ENCODE measurements at regions not wholly inside any gene's neighbourhood (a gene's known extent, or its start where the extent isn't known, plus 50 kb on each side); places are given as distances from the start of the nearest gene placed in this dataset.

DNA sequence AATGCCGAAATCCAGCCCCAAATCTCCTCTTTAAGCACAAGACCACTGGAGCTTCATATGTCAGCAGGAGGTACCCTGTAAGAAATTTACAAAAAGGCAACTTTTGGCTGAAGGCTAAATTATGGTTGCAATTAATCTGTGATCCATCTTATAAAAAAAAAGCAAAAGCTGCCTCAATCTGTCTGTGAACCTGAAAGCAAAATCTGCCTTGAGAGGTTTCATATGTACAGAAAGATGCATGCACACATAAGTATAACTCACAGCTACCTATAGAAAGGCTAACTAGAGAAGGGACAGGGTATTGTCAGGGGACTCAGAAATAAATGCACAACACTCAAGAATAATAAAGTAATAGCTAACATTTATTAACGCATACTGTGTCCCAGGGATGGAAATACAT is 964.2 kb upstream of the ADGRL2 start:
- TF ChIP-seq, protein P1, sequence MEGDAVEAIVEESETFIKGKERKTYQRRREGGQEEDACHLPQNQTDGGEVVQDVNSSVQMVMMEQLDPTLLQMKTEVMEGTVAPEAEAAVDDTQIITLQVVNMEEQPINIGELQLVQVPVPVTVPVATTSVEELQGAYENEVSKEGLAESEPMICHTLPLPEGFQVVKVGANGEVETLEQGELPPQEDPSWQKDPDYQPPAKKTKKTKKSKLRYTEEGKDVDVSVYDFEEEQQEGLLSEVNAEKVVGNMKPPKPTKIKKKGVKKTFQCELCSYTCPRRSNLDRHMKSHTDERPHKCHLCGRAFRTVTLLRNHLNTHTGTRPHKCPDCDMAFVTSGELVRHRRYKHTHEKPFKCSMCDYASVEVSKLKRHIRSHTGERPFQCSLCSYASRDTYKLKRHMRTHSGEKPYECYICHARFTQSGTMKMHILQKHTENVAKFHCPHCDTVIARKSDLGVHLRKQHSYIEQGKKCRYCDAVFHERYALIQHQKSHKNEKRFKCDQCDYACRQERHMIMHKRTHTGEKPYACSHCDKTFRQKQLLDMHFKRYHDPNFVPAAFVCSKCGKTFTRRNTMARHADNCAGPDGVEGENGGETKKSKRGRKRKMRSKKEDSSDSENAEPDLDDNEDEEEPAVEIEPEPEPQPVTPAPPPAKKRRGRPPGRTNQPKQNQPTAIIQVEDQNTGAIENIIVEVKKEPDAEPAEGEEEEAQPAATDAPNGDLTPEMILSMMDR (IDR thresholded peaks at IDR 0.05): no peak
- no peaks in the 10 kb centered on the region for H3K4me1 Mint-ChIP-seq (ENCODE audit: low read depth)
- H3K27ac Mint-ChIP-seq: no peak overlapping the region
- DNase-seq: no peak
- peaks cover 26% of the 10 kb centered on the region for H3K9me3 Mint-ChIP-seq
- no peaks in the 10 kb centered on the region for H3K36me3 Mint-ChIP-seq (ENCODE audit: low read depth)
- no peaks in the 10 kb centered on the region for H3K27me3 Mint-ChIP-seq (ENCODE audit: insufficient read depth)
- no peak overlapping the region for H3K4me3 Mint-ChIP-seq

- Mint-ChIP-seq H3K9me3 (peaks cover 26% of the 10 kb centered on the region), H3K27ac (no peak overlapping the region), H3K27me3 (ENCODE audit: insufficient read depth) (no peaks in the 10 kb centered on the region), H3K36me3 (ENCODE audit: low read depth) (no peaks in the 10 kb centered on the region; the same call in 1 of the 2 replicates), H3K4me1 (ENCODE audit: low read depth) (no peaks in the 10 kb centered on the region), H3K4me3 (no peak overlapping the region)
- TF ChIP-seq, protein P1 (IDR thresholded peaks at IDR 0.05): no peak
- no peak for DNase-seq
These were observed 973.1 kb upstream of the ADGRL2 start for GRCh38 chr1:80827666-80828065.

- Mint-ChIP-seq H3K9me3 (peaks cover 24% of the 10 kb centered on the region), H3K4me1 (ENCODE audit: low read depth) (no peaks in the 10 kb centered on the region), H3K36me3 (ENCODE audit: low read depth) (no peaks in the 10 kb centered on the region; the same call in 1 of the 2 replicates), H3K4me3 (no peak overlapping the region), H3K27ac (no peak overlapping the region), H3K27me3 (ENCODE audit: insufficient read depth) (no peaks in the 10 kb centered on the region)
- no peak for DNase-seq
- TF ChIP-seq, protein P1 (IDR thresholded peaks at IDR 0.05): no peak
These were observed 975.7 kb upstream of the ADGRL2 start for GRCh38 chr1:80825067-80825466.

DNA sequence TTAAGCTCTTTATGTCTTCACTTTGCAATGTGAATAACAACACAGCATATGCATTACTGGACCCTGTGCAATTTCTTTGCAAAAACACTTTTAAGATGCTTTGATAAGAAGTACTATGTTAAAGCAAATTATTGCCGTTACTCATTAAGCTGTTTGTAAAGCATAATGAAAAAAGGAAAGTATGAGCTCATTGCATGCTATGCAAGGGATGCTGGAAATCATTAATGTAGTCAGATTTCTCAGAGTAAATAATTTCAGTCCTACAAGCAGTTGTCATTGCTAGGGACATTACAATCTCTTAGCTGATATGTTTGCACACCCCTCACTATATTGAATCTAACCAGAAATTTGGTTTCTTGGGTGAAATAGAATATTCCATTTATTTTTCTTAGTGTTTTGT is 982.5 kb upstream of the ADGRL2 start:
- H3K4me3 Mint-ChIP-seq: no peak overlapping the region
- peaks cover 18% of the 10 kb centered on the region for H3K9me3 Mint-ChIP-seq
- TF ChIP-seq, protein P1 (IDR thresholded peaks at IDR 0.05): no peak
- no peaks in the 10 kb centered on the region for H3K27me3 Mint-ChIP-seq (ENCODE audit: insufficient read depth)
- no peaks in the 10 kb centered on the region for H3K36me3 Mint-ChIP-seq (ENCODE audit: low read depth)
- no peak for DNase-seq
- no peak overlapping the region for H3K27ac Mint-ChIP-seq
- no peaks in the 10 kb centered on the region for H3K4me1 Mint-ChIP-seq (ENCODE audit: low read depth)

DNA sequence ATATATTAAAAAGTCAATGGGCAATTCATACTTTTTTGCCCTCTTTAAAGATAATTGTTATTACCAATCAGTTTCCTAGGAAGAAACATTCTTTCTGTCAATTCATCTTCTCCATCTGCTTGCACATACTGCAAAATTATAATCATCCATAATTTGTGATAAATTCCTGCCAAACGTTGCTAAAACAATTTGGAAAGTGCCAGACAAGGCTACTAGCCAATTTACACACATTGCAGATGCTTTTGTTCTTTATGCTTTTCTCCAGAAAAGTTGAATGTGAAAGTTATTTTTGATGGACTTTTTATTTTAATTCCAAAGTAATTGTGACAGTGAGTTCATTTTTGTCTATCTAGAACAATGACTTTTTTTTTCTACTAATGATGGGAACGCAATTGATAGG is 992.8 kb upstream of the ADGRL2 start:
- no peak overlapping the region for H3K27ac Mint-ChIP-seq
- TF ChIP-seq, protein P1 (IDR thresholded peaks at IDR 0.05): no peak
- H3K36me3 Mint-ChIP-seq (ENCODE audit: low read depth): 0 out of 2 replicates have a peak, but pooled peaks cover 4% of the 10 kb centered on the region
- no peaks in the 10 kb centered on the region for H3K4me1 Mint-ChIP-seq (ENCODE audit: low read depth)
- H3K9me3 Mint-ChIP-seq: peaks cover 24% of the 10 kb centered on the region
- no peak overlapping the region for H3K4me3 Mint-ChIP-seq
- H3K27me3 Mint-ChIP-seq (ENCODE audit: insufficient read depth): no peaks in the 10 kb centered on the region
- no peak for DNase-seq

DNA sequence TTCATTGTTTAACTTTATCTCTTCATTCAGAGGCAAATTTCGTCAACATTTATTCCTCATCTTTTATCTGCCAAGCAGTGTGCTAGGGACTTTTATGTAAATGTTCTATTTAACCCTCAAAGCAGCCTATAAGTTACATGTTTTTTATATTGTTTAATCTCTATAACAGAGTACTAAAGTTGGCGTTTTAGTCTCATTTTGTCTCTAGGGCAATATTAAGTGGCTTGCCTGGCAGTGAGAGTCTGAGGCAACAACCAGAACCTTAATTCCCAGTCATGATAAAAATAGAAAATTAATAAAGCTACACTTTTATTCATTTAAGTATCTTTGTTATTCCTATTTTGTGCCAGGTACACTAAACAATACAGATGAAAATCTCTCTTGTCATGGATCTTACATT is 994.3 kb upstream of the ADGRL2 start:
- Mint-ChIP-seq H3K36me3 (ENCODE audit: low read depth) (0 out of 2 replicates have a peak, but pooled peaks cover 4% of the 10 kb centered on the region), H3K27ac (no peak overlapping the region), H3K27me3 (ENCODE audit: insufficient read depth) (no peaks in the 10 kb centered on the region), H3K4me1 (ENCODE audit: low read depth) (no peaks in the 10 kb centered on the region), H3K4me3 (no peak overlapping the region), H3K9me3 (peaks cover 24% of the 10 kb centered on the region)
- no peak for DNase-seq
- TF ChIP-seq, protein P1 (IDR thresholded peaks at IDR 0.05): no peak

All from HFFc6 (cell line).